HG02970 (cell line): ENCODE measurements at regions not wholly inside any gene's neighbourhood (a gene's known extent, or its start where the extent isn't known, plus 50 kb on each side); places are given as distances from the start of the nearest gene placed in this dataset.
"Not testable (repeated sequence)": the region's sequence is repeated elsewhere in the genome, so short reads cannot be mapped to it uniquely, and the experiment has no call there.

Experiments used
- ATAC-seq: cut with Tn5 transposase; IDR thresholded peaks from one replicate; pipeline ENCODE4 v1.9.1; 2021; ENCODE audit warnings: mild to moderate bottlenecking, moderate library complexity, moderate number of reproducible peaks; ENCODE audit not compliant: unreplicated experiment, low FRiP score

DNA sequence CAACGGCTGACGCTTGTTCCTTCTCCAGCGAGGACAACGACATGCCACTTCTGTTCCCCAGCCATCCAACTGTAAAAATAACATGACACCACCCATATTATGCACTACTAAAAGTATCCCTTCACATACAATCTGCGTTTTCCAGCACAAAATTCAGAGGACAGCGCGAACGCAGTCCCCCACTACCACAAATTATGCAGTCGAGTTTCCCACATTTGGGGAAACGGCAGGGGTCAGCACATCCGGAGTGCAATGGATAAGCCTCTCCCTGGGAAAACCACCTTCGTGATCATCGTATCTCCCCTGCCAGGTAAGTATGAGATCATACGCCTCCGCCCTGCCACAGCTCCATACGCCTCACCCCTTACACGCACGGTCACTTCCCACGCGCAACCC, 120.9 kb downstream of the PPIAL4G start:
- no peak for ATAC-seq

- not testable (repeated sequence) for ATAC-seq
Observed at GRCh38 chr1:148361427-148362215, 121.5 kb downstream of the PPIAL4G start.

- no peak for ATAC-seq
Observed at GRCh38 chr1:148357037-148357436, 126.1 kb downstream of the PPIAL4G start.

DNA sequence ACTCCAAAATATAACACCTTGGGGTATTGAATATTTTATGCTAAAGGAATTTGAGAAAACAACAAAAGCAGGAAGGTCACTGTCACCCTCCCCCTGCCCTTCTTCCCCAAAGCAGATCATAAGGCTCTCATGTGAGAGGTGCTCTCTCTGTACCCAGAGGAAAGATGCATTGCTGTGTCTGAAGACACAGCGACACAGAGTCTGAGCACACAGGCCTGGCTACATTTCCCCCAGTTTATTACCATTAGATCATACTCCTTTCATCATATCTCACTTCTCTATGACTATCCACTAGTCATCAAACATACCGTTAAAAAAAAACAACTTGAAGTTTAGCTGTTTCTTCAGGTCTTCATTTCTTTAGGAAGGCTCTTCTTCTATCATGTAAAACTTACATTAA, 127.1 kb downstream of the PPIAL4G start:
- no peak for ATAC-seq

GRCh38 chr1:148354913-148355308, 128.2 kb downstream of the PPIAL4G start:
- no peak for ATAC-seq

DNA sequence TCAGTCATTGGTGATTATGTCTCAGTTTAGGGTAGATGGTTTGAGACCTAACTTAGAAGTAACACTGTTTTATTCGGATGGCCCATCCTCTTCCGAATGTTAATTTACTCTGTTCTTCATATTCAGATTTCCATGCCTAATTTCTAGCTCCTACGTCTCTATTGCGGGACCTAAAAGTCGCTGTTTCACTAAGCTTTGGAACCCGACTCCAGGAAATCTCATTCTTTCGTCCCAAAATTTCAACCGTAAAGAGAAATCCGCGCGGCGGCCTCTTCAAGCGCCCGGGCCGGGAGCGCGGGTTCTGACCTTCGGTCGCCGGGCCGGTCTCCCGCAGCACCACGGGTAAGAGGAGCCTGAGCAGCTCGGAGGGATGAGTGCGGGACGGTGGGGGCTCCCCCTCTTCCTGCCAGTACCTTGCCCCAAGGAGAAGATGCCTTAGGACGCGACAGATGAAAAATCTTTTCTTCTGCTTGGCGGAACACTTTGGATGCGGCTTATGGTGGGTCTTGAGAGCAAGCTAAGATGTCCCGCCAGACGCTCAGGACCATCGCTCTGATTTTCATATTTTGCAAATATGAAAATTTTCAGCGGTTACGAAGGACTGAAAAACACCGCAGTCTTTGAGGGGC, 128.7 kb downstream of the PPIAL4G start:
- no peak for ATAC-seq

DNA sequence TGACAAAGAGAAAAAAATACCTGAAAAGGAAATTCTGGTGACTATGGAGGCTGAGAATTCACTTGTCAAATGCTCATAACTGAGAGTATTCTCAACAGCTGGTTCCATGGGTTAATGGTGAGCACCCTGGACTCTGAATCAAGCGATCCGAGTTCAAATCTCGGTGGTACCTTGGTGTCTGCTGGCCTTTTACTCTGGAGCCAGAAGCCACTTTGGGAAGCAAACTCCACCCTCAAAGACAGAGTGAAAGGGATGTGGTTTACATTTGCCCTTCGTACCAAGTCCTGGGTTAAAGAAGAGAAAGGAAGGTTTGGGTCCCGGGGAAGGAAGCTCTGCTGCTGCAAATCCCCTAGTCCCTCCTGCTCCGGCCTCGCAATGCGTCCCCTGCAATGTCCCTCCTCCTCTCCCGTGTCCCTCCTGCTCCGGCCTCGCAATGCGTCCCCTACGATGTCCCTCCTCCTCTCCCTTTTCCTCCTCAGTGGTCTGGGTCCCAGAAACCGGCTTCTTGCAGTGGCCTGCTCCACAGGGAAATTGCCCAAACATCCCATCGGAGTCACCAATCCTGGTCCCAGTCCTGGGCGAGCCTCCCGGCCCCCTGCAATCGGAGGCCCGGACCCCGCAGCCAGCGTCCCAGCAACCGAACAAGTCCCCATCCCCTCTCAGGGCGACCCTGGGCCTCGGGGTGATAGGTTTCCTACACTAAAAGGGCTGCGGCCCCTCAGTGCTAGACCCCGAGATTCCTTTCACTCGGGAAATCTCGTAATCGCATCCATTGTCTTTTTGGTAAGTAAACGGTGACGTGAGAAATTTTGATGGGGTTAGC, 129.4 kb downstream of the PPIAL4G start:
- no peak for ATAC-seq

DNA sequence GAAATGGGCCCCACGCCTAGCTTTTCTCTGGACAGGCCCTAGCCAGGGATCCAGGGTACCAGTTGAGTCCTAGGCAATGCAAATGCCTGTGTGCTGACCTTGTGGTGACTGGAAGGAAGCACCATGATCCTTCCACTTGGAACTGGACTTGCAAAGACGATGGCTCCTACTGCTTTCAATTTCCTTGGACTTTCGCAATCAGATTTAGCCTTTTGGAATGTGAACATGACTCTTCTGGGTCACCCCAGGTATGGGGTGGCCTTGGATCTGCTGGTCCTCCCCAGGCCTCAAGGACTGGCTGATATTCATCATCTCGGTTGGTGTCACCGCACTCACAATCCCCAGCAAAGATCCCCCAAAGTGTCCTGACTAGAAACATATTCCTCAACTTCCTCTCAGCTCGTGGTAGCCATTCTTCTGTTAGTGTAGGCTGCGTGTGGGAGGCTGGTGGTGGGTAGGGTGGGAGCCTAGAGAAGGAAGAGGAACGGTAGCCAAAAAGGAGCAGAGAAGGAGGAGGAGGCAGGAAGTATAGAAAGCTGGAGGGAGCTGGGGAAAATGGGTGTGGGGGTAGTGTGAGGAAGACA, 130.5 kb downstream of the PPIAL4G start:
- no peak for ATAC-seq

DNA sequence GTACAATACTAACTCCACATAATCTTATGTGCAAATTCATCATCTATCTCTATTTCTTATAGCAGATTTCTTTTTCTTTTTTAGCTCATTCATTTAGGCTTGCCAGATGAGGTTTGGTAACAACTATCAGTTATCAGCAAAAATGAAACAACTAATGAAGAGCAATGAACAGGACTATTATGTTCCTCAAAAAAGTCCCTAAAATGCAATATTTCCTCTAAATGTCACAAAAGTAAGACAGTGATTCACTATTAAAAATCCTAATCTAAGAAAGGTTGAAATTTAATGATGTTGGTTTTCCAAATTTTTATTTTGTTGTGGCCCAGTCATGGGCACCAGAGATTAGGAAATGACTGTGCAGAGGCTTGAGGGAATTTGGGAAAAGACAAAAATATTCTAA, 135.3 kb downstream of the PPIAL4G start:
- ATAC-seq: no peak

GRCh38 chr1:148345659-148346151, 137.4 kb downstream of the PPIAL4G start:
- not testable (repeated sequence) for ATAC-seq

DNA sequence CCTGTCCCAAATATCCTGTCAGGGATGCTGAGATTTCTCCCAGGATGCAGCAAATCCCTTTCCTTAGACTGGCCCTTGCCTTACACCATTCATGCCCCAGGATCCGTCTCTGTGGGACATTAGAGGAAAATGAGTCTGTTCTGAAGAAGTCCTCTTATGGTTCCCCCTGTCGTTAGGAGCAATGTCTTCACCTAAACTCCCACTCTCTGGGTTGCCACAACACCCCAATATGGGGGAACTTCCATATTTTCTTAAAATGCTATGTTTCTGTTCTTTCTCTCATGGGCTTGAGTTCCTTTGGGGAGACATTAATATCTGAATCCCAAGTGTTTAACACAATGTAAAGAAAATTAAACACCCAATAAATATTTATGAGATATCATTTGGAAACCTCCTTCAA, 138.5 kb downstream of the PPIAL4G start:
- ATAC-seq: not testable (repeated sequence)

- not testable (repeated sequence) for ATAC-seq
Observed at GRCh38 chr1:148341729-148342128, 141.4 kb downstream of the PPIAL4G start.

- ATAC-seq: not testable (repeated sequence)
Observed at GRCh38 chr1:148336121-148336918, 146.8 kb downstream of the PPIAL4G start.

- ATAC-seq: peak; percentile 57
Observed at GRCh38 chr1:148334339-148335130, 148.6 kb downstream of the PPIAL4G start.

DNA sequence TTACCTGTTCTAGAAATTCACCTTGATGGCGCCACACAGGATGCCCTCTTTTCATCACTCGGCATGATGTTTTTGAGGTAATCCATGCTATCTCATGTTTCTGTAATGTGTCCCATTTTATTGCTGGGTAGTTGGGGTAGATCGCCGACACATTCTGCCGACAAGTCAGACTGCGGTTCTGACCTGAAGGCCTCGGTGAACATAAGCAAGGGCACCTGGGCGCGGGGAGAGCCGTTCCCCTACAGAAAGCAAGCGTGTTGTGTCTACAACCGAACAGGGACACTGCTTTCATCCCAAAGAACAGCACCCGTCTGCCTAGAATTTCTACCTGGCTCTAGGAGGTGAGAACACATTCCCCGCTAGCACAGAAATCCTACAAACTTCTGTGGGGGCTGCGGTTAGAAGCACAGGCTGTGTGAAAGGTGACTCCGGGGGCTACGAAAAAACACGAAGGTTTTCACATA, 149.2 kb downstream of the PPIAL4G start:
- ATAC-seq: no peak

DNA sequence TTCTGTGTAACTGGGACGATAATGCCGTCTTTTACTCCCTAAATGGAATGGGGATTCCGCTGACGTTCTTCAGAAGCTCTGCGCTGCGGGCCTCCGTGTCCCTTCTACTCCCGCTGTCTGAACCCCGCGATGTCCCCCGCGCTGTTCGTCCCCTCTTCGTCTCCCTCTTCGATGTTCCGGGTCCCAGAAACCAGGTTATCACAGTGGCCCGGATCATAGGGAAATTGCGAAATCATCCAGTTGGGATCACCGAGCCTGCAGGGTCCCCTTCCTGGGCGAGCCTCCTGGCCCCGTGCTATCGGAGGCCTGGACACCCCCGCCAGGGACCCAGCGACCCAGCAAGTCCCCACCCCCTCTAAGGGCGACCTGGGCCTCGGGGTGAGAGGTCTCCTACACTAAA, 154.2 kb downstream of the PPIAL4G start:
- ATAC-seq: no peak

GRCh38 chr1:148325031-148325430, 158.1 kb downstream of the PPIAL4G start:
- not testable (repeated sequence) for ATAC-seq

DNA sequence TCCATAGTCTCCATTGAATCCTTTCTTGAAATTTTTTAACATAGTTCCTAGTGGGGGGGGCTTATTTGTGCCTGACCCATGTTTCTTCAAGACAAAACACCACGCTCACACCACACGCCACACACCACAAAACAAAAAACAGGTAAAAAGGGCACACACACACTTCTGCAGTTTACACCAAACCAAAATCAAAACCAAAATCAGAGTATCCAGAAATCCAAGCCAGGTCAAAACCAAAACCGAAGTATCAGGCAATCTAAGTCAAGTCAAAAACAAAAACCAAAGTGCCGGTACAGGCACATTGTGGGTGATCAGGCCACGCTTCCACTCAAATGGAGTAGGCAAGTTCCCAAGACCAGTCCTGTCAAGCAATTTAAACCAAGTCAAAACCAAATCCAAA, 158.6 kb downstream of the PPIAL4G start:
- ATAC-seq: not testable (repeated sequence)

- ATAC-seq: not testable (repeated sequence)
Observed at GRCh38 chr1:148320079-148320478, 163.0 kb downstream of the PPIAL4G start.
